ENCODE measurements at regions not wholly inside any gene's neighbourhood (a gene's known extent, or its start where the extent isn't known, plus 50 kb on each side); places are given as distances from the start of the nearest gene placed in this dataset.

DNA sequence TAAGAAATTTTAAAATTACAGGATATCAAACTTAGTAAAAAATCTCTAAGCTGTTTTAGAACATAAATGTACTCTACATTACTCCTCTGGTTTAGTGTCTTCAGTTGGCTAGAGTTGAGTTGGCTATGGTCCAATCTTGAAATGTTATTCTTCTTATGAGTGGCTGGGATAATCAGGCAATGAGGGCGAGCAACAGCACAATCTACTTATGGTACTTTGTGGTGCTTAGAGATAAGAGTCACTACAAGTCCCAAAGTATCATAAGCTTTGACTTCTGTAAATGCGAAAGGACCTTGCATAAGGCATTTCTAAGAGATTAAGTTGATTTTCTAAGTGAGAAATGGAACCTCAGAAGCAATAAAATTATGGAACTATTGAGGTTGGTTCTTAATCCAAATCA, 361.7 kb downstream of the GPD2 start:
- WGBS, 4 donors: 25 to 47% (median 36%) methylated on average over 2 of the region's 2 CpGs
- Histone ChIP-seq H3K27me3 (peaks cover 0 to 10% (median 0%) of the 10 kb centered on the region in 9 donors), H3K4me3 (no peak overlapping the region), H3K4me1 (no peaks in the 10 kb centered on the region), H3K27ac (no peak overlapping the region), H3K36me3 (no peaks in the 10 kb centered on the region), H3K9me3 (no peaks in the 10 kb centered on the region)
- TF ChIP-seq, protein P1, sequence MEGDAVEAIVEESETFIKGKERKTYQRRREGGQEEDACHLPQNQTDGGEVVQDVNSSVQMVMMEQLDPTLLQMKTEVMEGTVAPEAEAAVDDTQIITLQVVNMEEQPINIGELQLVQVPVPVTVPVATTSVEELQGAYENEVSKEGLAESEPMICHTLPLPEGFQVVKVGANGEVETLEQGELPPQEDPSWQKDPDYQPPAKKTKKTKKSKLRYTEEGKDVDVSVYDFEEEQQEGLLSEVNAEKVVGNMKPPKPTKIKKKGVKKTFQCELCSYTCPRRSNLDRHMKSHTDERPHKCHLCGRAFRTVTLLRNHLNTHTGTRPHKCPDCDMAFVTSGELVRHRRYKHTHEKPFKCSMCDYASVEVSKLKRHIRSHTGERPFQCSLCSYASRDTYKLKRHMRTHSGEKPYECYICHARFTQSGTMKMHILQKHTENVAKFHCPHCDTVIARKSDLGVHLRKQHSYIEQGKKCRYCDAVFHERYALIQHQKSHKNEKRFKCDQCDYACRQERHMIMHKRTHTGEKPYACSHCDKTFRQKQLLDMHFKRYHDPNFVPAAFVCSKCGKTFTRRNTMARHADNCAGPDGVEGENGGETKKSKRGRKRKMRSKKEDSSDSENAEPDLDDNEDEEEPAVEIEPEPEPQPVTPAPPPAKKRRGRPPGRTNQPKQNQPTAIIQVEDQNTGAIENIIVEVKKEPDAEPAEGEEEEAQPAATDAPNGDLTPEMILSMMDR (IDR thresholded peaks at IDR 0.05): no peak
- no peak for TF ChIP-seq POLR2A (IDR thresholded peaks at IDR 0.05)
- no peak for ATAC-seq
- intact Hi-C loops (cut with DNase I): no loop called here
- DNase-seq: no peak

DNA sequence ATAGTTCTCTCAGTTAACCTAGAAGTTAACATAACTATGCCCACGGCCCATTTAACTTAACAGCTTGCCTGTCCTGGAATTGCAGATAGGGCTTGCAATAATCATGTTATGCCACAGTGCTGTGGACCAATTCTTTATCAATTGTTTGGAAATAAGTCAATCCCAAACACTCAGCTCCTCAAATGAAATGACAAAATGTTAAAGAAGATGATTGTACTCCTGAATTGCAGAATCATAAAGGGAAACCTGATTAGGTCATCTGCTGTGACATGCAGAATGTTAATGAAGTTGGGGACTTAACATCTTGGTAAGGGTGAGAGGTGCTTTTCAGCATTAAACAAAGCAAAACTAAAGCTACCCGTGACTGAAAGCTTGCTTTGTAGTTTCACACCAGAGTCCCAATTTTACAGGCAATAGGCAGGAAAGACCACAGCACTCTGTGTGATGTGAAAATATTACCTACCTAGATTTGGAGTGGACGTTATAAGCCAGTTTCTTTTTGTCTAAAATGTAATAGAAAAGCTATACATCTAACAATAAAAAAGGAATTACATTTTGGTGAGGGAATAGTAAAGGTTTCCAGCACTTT, 364.0 kb downstream of the GPD2 start:
- WGBS, 4 donors: 49 to 67% (median 65%) methylated on average over 3 of the region's 3 CpGs
- no peak overlapping the region for H3K27ac ChIP-seq

DNA sequence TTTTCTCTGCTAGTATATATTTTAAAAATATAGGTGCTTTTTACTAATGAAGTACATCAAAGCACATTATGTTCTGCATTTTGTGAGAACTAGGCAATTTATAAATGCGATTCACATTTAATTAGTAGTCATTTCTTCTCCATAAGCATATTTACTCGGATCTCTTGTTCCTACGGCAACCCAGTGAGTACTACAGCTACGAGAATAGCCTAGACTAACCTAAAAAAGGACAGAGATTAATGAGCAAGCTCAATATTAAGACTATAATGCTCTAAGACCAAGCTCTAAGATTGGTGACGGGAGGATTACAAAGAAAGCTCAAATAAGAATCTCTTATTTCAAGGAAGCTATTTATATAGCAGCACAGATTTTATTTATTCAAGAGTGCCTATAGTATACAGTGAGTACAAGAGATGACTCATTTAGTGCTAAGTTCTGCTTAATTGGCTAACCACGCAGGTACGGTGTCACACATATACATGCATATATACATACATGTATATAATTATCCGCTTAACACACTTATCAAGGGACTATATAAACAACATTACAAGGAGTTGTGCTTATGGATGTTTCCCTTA, 364.7 kb downstream of the GPD2 start:
- H3K4me3 ChIP-seq: no peak overlapping the region
- WGBS, 4 donors: 79 to 85% (median 82%) methylated on average over 8 of the region's 8 CpGs
- H3K27ac ChIP-seq: no peak overlapping the region
- ATAC-seq (no peak), DNase-seq (no peak)
- TF ChIP-seq, protein P1 (IDR thresholded peaks at IDR 0.05): no peak
- TF ChIP-seq POLR2A (IDR thresholded peaks at IDR 0.05): no peak
- no peaks in the 10 kb centered on the region for H3K9me3 ChIP-seq
- intact Hi-C loops (cut with DNase I): no loop called here
- H3K27me3 ChIP-seq: peaks cover 0 to 10% (median 0%) of the 10 kb centered on the region in 9 donors
- no peaks in the 10 kb centered on the region for H3K36me3 ChIP-seq
- H3K4me1 ChIP-seq: no peaks in the 10 kb centered on the region

More for the DNA sequence above, 364.0 kb downstream of the GPD2 start:
- intact Hi-C loops (cut with DNase I): no loop called here
- Histone ChIP-seq H3K9me3 (no peaks in the 10 kb centered on the region), H3K4me3 (no peak overlapping the region), H3K4me1 (no peaks in the 10 kb centered on the region), H3K36me3 (no peaks in the 10 kb centered on the region), H3K27me3 (peaks cover 0 to 10% (median 0%) of the 10 kb centered on the region in 9 donors)
- no peak for TF ChIP-seq POLR2A (IDR thresholded peaks at IDR 0.05)
- TF ChIP-seq, protein P1 (IDR thresholded peaks at IDR 0.05): no peak
- no peak for DNase-seq
- no peak for ATAC-seq

DNA sequence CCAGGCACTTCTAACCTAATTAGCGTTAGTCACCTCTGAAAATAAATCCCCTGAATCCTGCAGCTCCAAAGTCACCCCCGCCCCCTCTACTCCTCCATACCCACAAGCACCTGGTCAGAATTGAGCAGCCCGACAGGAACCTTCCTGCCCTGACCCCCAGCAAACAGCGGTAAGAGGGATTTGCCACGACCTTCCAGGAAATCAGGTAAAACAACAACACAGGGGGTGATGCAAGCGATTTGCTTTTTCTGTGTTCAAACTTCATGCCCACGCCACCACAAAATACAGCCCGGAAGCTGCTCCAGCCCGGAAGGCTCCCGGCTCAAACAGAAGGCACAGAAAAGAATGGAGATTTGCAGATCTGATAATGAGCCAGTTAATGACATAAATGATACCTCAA, 367.1 kb downstream of the GPD2 start:
- TF ChIP-seq, protein P1 (IDR thresholded peaks at IDR 0.05): no peak
- no peak for TF ChIP-seq POLR2A (IDR thresholded peaks at IDR 0.05)
- Histone ChIP-seq H3K27ac (no peak overlapping the region), H3K4me1 (no peaks in the 10 kb centered on the region), H3K27me3 (peaks cover 0 to 10% (median 0%) of the 10 kb centered on the region in 9 donors), H3K36me3 (no peaks in the 10 kb centered on the region), H3K4me3 (no peak overlapping the region), H3K9me3 (peaks cover 0 to 9% (median 0%) of the 10 kb centered on the region in 12 donors)
- DNase-seq (no peak), ATAC-seq (no peak)
- 44 to 66% (median 52%) methylated on average over 10 of the region's 10 CpGs for WGBS, 4 donors
- intact Hi-C loops (cut with DNase I): no loop called here

Data from heart left ventricle (tissue), 16 donors.